ENCODE measurements at regions not wholly inside any gene's neighbourhood (a gene's known extent, or its start where the extent isn't known, plus 50 kb on each side); places are given as distances from the start of the nearest gene placed in this dataset.

DNA sequence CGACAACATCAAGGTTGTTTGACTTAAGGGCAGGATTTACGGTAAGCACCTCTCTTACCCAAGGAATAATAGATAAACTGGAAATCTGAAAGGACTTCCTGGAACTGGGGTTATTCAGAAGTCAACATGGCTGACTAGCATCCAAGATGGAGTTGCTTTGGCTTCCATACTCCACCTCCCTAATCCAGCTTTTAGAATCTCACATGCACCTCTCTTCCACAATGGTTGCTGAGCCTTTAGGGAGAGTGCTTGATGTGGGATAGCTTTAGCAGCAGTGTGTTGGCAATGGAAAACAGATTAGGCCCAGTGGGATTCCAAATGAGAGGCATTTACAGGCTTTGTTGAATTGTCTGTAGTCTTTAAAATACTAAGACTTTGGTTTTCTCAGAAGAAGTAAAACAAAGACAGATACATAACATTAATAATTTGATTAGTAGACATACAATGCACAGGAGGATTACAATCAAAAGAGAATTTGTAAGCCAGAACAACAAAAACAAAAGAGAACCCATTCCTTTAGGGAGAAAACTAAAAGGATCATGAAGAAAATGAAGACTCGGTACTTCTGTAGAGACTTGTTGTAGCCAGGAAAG is 222.0 kb downstream of the HS3ST3B1 start:
- no peak overlapping the region for H2AFZ ChIP-seq (ENCODE audit: low read length)
- no peaks in the 10 kb centered on the region for H3K9me3 ChIP-seq (ENCODE audit: insufficient read depth in 2 of 2, low read depth in 1 of 2, low read length in 1 of 2)
- H2BK12ac ChIP-seq (ENCODE audit: low read depth, low read length) = peak overlapping the region; percentile 90; the same call in 1 of the 2 replicates
- H3K4ac ChIP-seq (replicated peaks; ENCODE audit: insufficient read length, low read depth, low read length) = no peak overlapping the region
- H3K27me3 ChIP-seq (replicated peaks in 1 of 4; ENCODE audit: control insufficient read depth in 3 of 4, extremely low read depth in 1 of 4, insufficient read depth in 3 of 4, low read length in 3 of 4) = no peaks in the 10 kb centered on the region
- H2BK20ac ChIP-seq (ENCODE audit: low read length) = peak overlapping the region; percentile 90; the same call in 1 of the 2 replicates
- peak overlapping the region; percentile 71; the same call in 1 of the 2 replicates for H2AK5ac ChIP-seq (ENCODE audit: low read depth, low read length)
- no peak overlapping the region for H3K18ac ChIP-seq (ENCODE audit: extremely low read depth, low read length)
- WGBS, 2 experiments (ENCODE audit: extremely low coverage in 1 of 2, insufficient coverage in 1 of 2, insufficient read length in 1 of 2, insufficient replicate concordance in 2 of 2, low coverage in 1 of 2, low lambda C conversion rate in 2 of 2, missing lambda C conversion rate in 1 of 2) = 64% methylated on average over 3 of the region's 3 CpGs; no CpG with 5 or more reads in 1 of the 2 experiments
- H4K20me1 ChIP-seq (replicated peaks in 1 of 2; ENCODE audit: control insufficient read depth in 1 of 2, insufficient read depth in 2 of 2, low read length in 2 of 2) = no peaks in the 10 kb centered on the region
- H3K27ac ChIP-seq (ENCODE audit: low read depth, low read length) = no peak overlapping the region
- H3K36me3 ChIP-seq (ENCODE audit: control insufficient read depth in 2 of 4, insufficient read depth in 4 of 4, low read length in 3 of 4) = no peaks in the 10 kb centered on the region
- peak overlapping the region; percentile 97 for H2BK120ac ChIP-seq (replicated peaks; ENCODE audit: low read depth, low read length)
- no peak overlapping the region for H3K56ac ChIP-seq (replicated peaks; ENCODE audit: insufficient read length, low read depth, low read length)
- no peak overlapping the region for H4K8ac ChIP-seq (ENCODE audit: extremely low read depth, insufficient read depth, low read length)
- DNase-seq (ENCODE audit: low read depth in 1 of 2, low spot score in 2 of 2) (no peak), FAIRE-seq (peak; percentile 39)
- no peaks in the 10 kb centered on the region for H3K79me2 ChIP-seq (ENCODE audit: control insufficient read depth in 1 of 2, insufficient read depth in 2 of 2, low read length in 2 of 2)
- H3K4me2 ChIP-seq (ENCODE audit: insufficient read depth in 1 of 2, low read depth in 2 of 2, low read length in 2 of 2) = no peak overlapping the region
- H2BK5ac ChIP-seq (ENCODE audit: low read depth, low read length) = peak overlapping the region; percentile 68; the same call in 1 of the 2 replicates
- H4K91ac ChIP-seq (replicated peaks; ENCODE audit: insufficient read length, low read length) = peak overlapping the region; percentile 52
- peak overlapping the region; percentile 40; the same call in 1 of the 2 replicates for H2BK15ac ChIP-seq (ENCODE audit: low read length)
- H3K4me3 ChIP-seq (ENCODE audit: extremely low read depth in 1 of 4, insufficient read depth in 2 of 4, low read depth in 3 of 4, low read length in 4 of 4) = no peak overlapping the region
- ChIA-PET CTCF (ENCODE audit: partially characterized antibody) (no interaction called here), POLR2A (ENCODE audit: partially characterized antibody) (no interaction called here)
- H3K9ac ChIP-seq (replicated peaks in 1 of 4; ENCODE audit: extremely low read depth in 1 of 4, low read depth in 3 of 4, low read length in 3 of 4) = no peak overlapping the region
- H3K4me1 ChIP-seq (replicated peaks in 1 of 4; ENCODE audit: control insufficient read depth in 3 of 4, insufficient read depth in 4 of 4, low read length in 3 of 4) = peaks cover 7 to 19% (median 16%) of the 10 kb centered on the region in 4 experiments
- H3K23me2 ChIP-seq (ENCODE audit: low read depth, low read length) = no peaks in the 10 kb centered on the region; the same call in 1 of the 2 replicates
- no peaks in the 10 kb centered on the region for H3K79me1 ChIP-seq (ENCODE audit: low read depth, low read length)
- no peak overlapping the region for H4K5ac ChIP-seq (ENCODE audit: insufficient read length, low read depth, low read length)
- H3K14ac ChIP-seq (ENCODE audit: insufficient read length) = no peak overlapping the region
- no peak overlapping the region for H3K23ac ChIP-seq (ENCODE audit: insufficient read length)
- peak; percentile 42 for TF ChIP-seq NANOG (IDR thresholded peaks at IDR 0.05; ENCODE audit: insufficient read depth, low read depth, low read length, poor library complexity, severe bottlenecking)

Measured in H1 (cell line).